IMR-90 (cell line): ENCODE measurements at regions not wholly inside any gene's neighbourhood (a gene's known extent, or its start where the extent isn't known, plus 50 kb on each side); places are given as distances from the start of the nearest gene placed in this dataset.

ENCODE experiments used
- ATAC-seq: fragments of 200-7000 bp; cut with Tn5 transposase; 2 replicates; pipeline ENCODE4 v1.9.1; 2020; ENCODE audit warnings: low read depth, mild to moderate bottlenecking, moderate library complexity
- BruUV-seq: library from RNA; stranded (reverse); fragments of 400-500 nt; replicated peaks from 2 replicates; lab custom pipeline; 2021; lab: Mats Ljungman, UMichigan
- CTCF ChIA-PET: fragments of 300-600 bp; formaldehyde crosslinking; extraction: SDS; loops from one replicate; lab custom pipeline; 2021; ENCODE audit warnings: antibody characterized with exemption; lab: Yijun Ruan, JAX
- POLR2A ChIA-PET: fragments of 300-600 bp; sonication (Branson Sonifier 250); formaldehyde crosslinking; loops from one replicate; lab custom pipeline; 2022; ENCODE audit warnings: antibody characterized with exemption; ENCODE audit not compliant: unreplicated experiment; lab: Charles Lee
- DNase-seq: peaks from one replicate; pipeline ENCODE4 v3.0.0; 2013
- H2AFZ ChIP-seq: replicated peaks from 2 replicates; pipeline ENCODE3; 2013; ENCODE audit warnings: low read length, mild to moderate bottlenecking; ENCODE audit not compliant: poor library complexity
- H2AK5ac ChIP-seq: 2 replicates; pipeline ENCODE4 v1.6.1; 2013; ENCODE audit warnings: low read depth, low read length, inconsistent platforms
- H2AK9ac ChIP-seq: replicated peaks from 2 replicates; pipeline ENCODE3; 2013; ENCODE audit warnings: mild to moderate bottlenecking, low read depth, low read length, moderate library complexity; ENCODE audit not compliant: poor library complexity
- H2BK120ac ChIP-seq: 2 replicates; pipeline ENCODE4 v1.6.1; 2013; ENCODE audit warnings: low read depth, low read length, inconsistent platforms
- H2BK15ac ChIP-seq: 3 replicates; pipeline ENCODE4 v1.6.1; 2013; ENCODE audit warnings: low read depth, low read length, inconsistent platforms
- H2BK20ac ChIP-seq: 2 replicates; pipeline ENCODE4 v1.6.1; 2013; ENCODE audit warnings: low read depth, mild to moderate bottlenecking, inconsistent platforms, low read length, moderate library complexity
- H2BK5ac ChIP-seq: 2 replicates; pipeline ENCODE4 v1.6.1; 2013; ENCODE audit warnings: mild to moderate bottlenecking, low read depth, low read length, inconsistent platforms; ENCODE audit not compliant: poor library complexity, severe bottlenecking
- H3K14ac ChIP-seq: replicated peaks from 2 replicates; pipeline ENCODE4 v1.6.1; 2013; ENCODE audit warnings: low read depth, low read length, inconsistent platforms
- H3K18ac ChIP-seq: 2 replicates; pipeline ENCODE4 v1.6.1; 2013; ENCODE audit warnings: low read depth, low read length, control low read depth
- H3K23ac ChIP-seq: 2 replicates; pipeline ENCODE4 v1.6.1; 2013; ENCODE audit warnings: low read depth, low read length, inconsistent platforms
- H3K27ac ChIP-seq: 2 replicates; pipeline ENCODE4 v1.5.1; 2013; ENCODE audit warnings: mild to moderate bottlenecking, control low read depth, low read length; ENCODE audit not compliant: insufficient read depth
- H3K27me3 ChIP-seq: 2 replicates; pipeline ENCODE4 v1.6.1; 2013; ENCODE audit warnings: low read length; ENCODE audit not compliant: control insufficient read depth, insufficient read depth
- H3K36me3 ChIP-seq: 2 replicates; pipeline ENCODE4 v1.6.1; 2013; ENCODE audit warnings: low read length, mixed read lengths; ENCODE audit not compliant: control insufficient read depth, insufficient read depth
- H3K4ac ChIP-seq: 2 replicates; pipeline ENCODE4 v1.6.1; 2013; ENCODE audit warnings: low read depth, low read length, inconsistent platforms
- H3K4me1 ChIP-seq: 2 replicates; pipeline ENCODE4 v1.6.1; 2013; ENCODE audit warnings: low read length, mixed read lengths; ENCODE audit not compliant: control insufficient read depth, insufficient read depth
- H3K4me2 ChIP-seq: 2 replicates; pipeline ENCODE4 v1.6.1; 2013; ENCODE audit warnings: low read depth, mild to moderate bottlenecking, control low read depth, low read length, moderate library complexity
- H3K4me3 ChIP-seq: 2 replicates; pipeline ENCODE4 v1.5.1; 2013; ENCODE audit warnings: low read depth, mild to moderate bottlenecking, control low read depth, low read length, moderate library complexity; ENCODE audit not compliant: insufficient read depth
- H3K56ac ChIP-seq: 2 replicates; pipeline ENCODE4 v1.6.1; 2013; ENCODE audit warnings: low read length, inconsistent platforms; ENCODE audit not compliant: insufficient read depth; ENCODE audit errors: extremely low read depth
- H3K79me1 ChIP-seq, 2 experiments: 2 replicates each; pipeline ENCODE4 v1.6.1; 2013; ENCODE audit warnings: low read length in 2 of 2, inconsistent platforms in 1 of 2, low read depth in 1 of 2
- H3K9ac ChIP-seq: 2 replicates; pipeline ENCODE4 v1.6.1; 2013; ENCODE audit warnings: low read depth, low read length, control low read depth
- H3K9me1 ChIP-seq: 2 replicates; pipeline ENCODE4 v1.6.1; 2013; ENCODE audit warnings: low read length, inconsistent platforms; ENCODE audit not compliant: insufficient read depth
- H3K9me3 ChIP-seq: 2 replicates; pipeline ENCODE4 v1.6.1; 2013; ENCODE audit warnings: low read length; ENCODE audit not compliant: control insufficient read depth, insufficient read depth
- H4K20me1 ChIP-seq: 2 replicates; pipeline ENCODE4 v1.6.1; 2013; ENCODE audit warnings: low read length, inconsistent platforms; ENCODE audit not compliant: insufficient read depth
- H4K5ac ChIP-seq: 2 replicates; pipeline ENCODE4 v1.6.1; 2013; ENCODE audit warnings: mild to moderate bottlenecking, low read depth, low read length, control low read depth
- H4K8ac ChIP-seq, 2 experiments: 2 replicates each; pipeline ENCODE4 v1.6.1; 2013; ENCODE audit warnings: low read depth in 2 of 2, low read length in 2 of 2, control low read depth in 1 of 2, inconsistent platforms in 1 of 2
- H4K91ac ChIP-seq: 2 replicates; pipeline ENCODE4 v1.6.1; 2013; ENCODE audit warnings: low read depth, low read length, inconsistent platforms; ENCODE audit not compliant: insufficient read depth
- CHD1 ChIP-seq: IDR thresholded peaks from 2 replicates; pipeline ENCODE4 v1.6.1; 2012; ENCODE audit warnings: low read depth, low read length, improper control_type of control experiment
- MAFK ChIP-seq: IDR thresholded peaks from 2 replicates; pipeline ENCODE4 v1.6.1; 2012; ENCODE audit warnings: low read depth, low read length, improper control_type of control experiment
- WGBS, 2 experiments: methylation state at CpG; one replicate each; pipeline versions ENCODE4 v1.1.5 to v1.1.7; 2013; ENCODE audit warnings: missing lambda C conversion rate in 2 of 2; ENCODE audit not compliant: insufficient read length in 1 of 2; ENCODE audit errors: extremely low coverage in 2 of 2; 5-methylcytosine and 5-hydroxymethylcytosine counted together
- dilution Hi-C: fragments of 300-500 bp; cut with HindIII; formaldehyde crosslinking; loops from one replicate; pipeline ENCODE4 v1.14.3; 2018; ENCODE audit warnings: low sequenced_read_pairs; ENCODE audit not compliant: unreplicated experiment
- in situ Hi-C: fragments of 300-500 bp; cut with MboI; formaldehyde crosslinking; loops from 3 replicates; pipeline ENCODE4 v1.14.3; 2019; ENCODE audit warnings: low sequenced_read_pairs, inconsistent platforms, mixed read lengths
- intact Hi-C: fragments of 100-400 bp; cut with micrococcal nuclease; formaldehyde crosslinking; loops from 2 replicates; pipeline ENCODE4 v1.10.0; 2022

GRCh38 chr21:17402937-17403336 is 109.9 kb upstream of the CXADR start:
- dilution Hi-C loops = no loop called here

More at GRCh38 chr21:17402937-17403336, 109.9 kb upstream of the CXADR start:
- no peak overlapping the region for H2AK5ac ChIP-seq
- no peak overlapping the region for H3K56ac ChIP-seq
- H3K23ac ChIP-seq = no peak overlapping the region
- no peak for ATAC-seq
- in situ Hi-C loops (no loop called here), intact Hi-C loops (no loop called here)
- no peak overlapping the region for H2BK15ac ChIP-seq
- BruUV-seq = no TSS peak
- no peak overlapping the region for H3K4me3 ChIP-seq
- no peaks in the 10 kb centered on the region for H3K9me1 ChIP-seq
- no peak for TF ChIP-seq CHD1
- TF ChIP-seq MAFK = peak; percentile 71
- no peaks in the 10 kb centered on the region for H3K79me1 ChIP-seq
- no peak overlapping the region for H2BK5ac ChIP-seq
- H2AFZ ChIP-seq = no peak overlapping the region
- no peak overlapping the region for H3K14ac ChIP-seq
- WGBS, 2 experiments = no CpG with 5 or more reads among the region's 3 CpGs
- H4K5ac ChIP-seq = no peak overlapping the region
- peaks cover 2% of the 10 kb centered on the region; the same call in 1 of the 2 replicates for H3K9me3 ChIP-seq
- no peaks in the 10 kb centered on the region for H3K4me1 ChIP-seq
- H2BK20ac ChIP-seq = no peak overlapping the region
- H3K4me2 ChIP-seq = no peak overlapping the region
- no peak overlapping the region for H3K9ac ChIP-seq
- no peak overlapping the region for H4K8ac ChIP-seq
- H2AK9ac ChIP-seq = no peak overlapping the region
- no peaks in the 10 kb centered on the region for H3K36me3 ChIP-seq
- H4K20me1 ChIP-seq = no peaks in the 10 kb centered on the region
- POLR2A ChIA-PET = no interaction called here
- no peak overlapping the region for H3K18ac ChIP-seq
- no peak overlapping the region for H3K27ac ChIP-seq
- CTCF ChIA-PET = no interaction called here
- H4K91ac ChIP-seq = no peak overlapping the region
- peak; percentile 4 for DNase-seq
- H2BK120ac ChIP-seq = no peak overlapping the region
- H3K27me3 ChIP-seq = peaks cover 2% of the 10 kb centered on the region
- H3K4ac ChIP-seq = no peak overlapping the region
